ENCODE measurements at regions not wholly inside any gene's neighbourhood (a gene's known extent, or its start where the extent isn't known, plus 50 kb on each side); places are given as distances from the start of the nearest gene placed in this dataset.

DNA sequence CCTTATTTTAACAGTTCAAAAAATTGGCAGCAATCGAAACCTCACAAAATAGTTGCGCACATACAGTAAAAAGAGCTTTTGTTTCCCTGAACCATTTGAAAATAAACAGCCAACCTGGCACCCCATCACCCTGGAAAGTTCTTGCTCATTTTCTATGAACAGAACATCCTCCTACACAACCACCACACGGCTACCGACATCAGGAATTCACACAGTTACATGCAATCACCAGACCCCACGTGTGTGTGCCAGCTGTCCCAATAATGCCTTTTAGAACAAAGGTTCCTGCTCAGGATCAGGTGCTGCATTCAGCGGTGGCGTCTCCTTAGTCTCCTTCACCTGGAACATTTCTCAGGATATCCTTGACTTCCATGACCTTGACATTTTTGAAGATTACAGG is 186.5 kb downstream of the KLF13 start:
- no peak for DNase-seq

DNA sequence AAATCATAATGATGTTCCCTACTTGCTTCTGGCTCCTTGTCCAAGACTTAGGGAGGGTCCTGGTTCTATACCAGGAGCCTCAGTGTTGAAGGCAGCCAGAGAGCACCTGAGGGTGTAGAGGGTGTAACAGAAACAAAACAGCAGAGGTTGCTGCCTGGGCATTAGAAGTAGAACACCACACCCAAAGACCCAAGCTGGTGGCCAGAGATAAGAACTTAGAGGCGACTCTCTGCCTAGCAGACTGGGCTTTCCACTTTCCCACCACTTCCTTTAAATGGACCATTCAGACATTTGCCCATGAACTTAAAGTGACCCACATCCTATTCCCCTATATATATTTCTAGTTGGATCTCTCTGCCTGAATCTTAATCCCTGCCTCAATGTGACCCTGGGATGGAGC is 189.8 kb downstream of the KLF13 start:
- DNase-seq: peak; percentile 95

DNA sequence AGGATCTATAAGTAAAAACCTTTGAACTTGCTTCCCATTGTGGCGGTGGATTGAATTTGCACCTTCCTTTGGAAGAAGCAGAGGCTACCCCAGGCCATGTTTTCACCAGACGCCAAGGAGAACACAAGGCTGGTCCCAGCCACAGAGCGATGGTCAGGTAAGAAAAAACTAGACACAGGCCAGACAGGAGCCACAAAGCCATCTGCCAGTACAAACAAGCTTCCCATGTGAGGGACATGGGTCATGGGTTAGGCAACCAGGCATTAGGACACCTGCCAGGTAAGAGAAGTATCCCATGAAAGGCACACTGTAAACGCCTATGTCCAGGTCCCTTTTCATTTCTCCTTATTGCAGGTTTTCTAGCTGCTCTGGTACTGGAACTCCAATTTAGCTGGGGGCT is 190.2 kb downstream of the KLF13 start:
- DNase-seq: no peak

DNA sequence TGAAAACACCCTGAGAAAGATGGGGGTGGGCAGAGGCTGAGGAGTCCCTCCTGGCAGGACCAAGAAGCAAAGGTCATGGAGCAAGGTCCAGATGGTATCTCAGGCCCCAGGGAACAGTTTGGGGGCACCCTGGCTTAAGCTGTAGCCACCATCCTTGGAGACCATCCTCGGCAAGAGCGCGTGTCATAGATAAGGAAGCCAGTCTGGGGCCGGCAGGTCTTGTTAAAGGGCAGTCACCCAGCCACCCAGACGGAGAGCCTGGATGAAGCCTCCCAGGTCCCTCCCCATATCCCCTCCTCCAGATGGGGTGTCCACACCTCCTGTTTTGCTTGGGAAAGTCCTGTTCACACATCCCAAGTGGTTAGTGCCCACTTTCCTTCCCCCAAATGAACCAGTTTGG is 191.1 kb downstream of the KLF13 start:
- no peak for DNase-seq

DNA sequence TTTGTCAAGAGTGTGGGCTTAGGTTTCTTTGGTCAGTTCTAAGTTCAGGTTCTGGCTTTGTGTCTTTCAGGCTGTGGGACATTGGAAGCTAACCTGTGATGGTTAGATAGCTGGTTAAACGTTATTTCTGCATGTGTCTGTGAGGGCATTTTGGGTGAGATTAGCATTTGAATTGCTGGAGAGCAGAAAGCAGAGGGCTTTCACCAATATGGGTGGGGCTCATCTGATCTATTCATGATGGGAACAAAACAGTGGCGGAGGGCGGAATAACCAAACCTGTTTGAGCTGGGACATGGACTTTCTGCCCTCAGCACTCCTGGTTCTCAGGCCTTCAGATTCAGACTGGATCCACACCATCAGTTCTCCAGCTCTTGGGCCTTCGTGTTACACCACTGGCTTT is 195.4 kb downstream of the KLF13 start:
- peak; percentile 73 for DNase-seq

DNA sequence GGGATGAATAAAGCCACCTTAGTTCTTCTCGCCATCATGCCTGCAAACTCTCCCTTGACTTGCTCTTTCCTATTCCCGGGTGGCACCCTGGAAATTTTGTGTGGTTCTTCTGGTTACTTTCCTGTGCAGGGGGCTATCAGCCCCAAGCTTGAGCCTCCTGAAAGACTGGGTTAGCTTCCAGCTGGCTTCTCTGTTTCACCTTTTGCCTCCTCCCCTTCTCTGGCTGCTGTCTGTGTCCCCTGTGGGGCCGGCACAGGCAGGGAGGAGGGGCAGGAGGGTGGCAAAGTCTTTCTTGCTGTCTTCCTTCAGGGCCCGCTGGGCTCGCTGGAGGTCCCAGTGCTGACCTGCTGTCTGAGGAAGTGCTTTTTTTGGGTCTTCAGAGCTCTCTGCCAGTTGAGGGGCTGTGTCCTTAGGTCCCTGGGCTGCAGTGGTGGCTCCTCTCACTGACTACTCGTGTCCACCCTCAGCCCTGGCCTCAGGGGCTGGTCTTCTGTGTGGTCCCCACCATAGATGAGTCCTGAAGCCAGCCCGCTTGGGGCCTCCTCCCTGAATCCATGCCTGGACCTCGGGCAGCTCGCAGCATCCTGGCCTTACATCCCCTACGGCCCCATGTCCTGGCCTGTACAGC is 196.5 kb downstream of the KLF13 start:
- DNase-seq: no peak

DNA sequence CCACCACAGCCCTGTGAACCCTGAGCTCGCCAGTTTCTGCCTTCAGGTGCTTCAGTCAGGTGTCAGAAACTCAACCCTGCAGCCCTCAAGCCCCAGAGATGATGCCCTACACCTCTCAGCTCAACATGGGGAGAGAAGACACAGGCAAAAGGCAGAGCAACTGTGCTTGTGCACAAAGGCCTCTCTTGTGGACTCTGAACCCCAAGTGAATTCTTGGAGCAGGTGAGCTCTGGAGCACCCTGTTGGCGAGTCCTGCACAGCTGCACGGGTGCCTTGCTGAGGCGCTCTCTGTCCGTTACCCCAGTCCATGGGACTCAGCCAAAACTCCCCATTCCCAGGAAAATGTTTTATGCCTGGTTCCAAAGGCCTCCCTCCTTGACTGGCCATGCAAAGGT is 197.0 kb downstream of the KLF13 start:
- no peak for DNase-seq

DNA sequence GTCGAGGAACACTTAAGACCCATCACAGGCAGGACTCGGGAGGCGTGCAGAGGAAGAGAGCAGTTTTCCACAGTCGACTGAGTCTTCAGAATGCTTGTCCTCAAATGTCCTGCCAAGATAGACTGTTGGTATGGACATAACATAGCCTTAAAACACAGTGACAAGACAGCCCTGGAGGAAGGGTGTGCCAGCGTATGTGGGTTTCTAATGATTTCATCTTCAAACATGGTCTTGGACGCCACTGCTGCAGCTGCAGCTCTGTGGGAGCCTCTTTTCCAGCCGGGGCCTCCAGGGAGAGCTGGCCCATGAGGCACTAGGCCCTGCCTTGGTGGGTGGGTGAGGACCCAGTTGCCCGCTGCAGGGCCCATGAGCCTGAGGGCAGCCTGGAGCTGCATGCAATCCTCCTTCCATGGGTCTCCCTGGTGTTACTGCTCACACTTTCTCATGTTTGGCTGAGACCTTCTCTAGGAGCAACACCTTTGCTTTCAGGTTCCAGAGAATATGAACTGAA is 198.6 kb downstream of the KLF13 start:
- DNase-seq: no peak

DNA sequence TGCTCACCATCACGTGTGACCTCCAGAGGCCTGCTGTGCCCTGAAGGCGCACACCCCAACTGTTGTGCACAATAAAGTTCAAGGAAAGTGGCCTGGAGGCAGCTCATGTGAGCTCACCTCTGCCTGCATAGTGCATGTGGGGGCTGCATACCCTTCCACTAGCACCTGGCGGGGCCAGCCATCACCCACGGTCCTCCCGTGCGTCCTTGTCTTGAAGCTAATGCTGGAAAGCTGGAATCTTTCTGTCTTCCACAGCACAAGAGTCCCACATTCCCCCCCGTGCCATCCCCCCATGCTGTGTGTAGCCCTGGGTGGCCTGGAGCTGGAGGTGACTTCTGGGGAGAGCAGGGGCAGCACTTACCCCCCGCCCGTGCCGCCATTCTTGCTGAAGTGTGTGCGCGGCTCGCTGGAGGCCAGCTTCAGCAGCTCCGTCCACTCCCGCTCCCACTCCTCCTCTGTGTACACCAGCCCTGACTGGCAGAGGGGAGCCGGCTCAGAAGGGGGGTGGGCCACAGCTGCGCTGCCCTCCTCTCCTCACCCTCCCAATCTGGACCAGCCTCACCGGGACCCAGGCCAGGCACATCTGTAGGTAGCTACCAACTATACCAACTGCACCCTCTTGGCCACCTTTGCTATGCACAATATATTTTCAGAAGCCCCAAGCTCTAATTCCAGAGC is 199.5 kb downstream of the KLF13 start:
- no peak for DNase-seq

DNA sequence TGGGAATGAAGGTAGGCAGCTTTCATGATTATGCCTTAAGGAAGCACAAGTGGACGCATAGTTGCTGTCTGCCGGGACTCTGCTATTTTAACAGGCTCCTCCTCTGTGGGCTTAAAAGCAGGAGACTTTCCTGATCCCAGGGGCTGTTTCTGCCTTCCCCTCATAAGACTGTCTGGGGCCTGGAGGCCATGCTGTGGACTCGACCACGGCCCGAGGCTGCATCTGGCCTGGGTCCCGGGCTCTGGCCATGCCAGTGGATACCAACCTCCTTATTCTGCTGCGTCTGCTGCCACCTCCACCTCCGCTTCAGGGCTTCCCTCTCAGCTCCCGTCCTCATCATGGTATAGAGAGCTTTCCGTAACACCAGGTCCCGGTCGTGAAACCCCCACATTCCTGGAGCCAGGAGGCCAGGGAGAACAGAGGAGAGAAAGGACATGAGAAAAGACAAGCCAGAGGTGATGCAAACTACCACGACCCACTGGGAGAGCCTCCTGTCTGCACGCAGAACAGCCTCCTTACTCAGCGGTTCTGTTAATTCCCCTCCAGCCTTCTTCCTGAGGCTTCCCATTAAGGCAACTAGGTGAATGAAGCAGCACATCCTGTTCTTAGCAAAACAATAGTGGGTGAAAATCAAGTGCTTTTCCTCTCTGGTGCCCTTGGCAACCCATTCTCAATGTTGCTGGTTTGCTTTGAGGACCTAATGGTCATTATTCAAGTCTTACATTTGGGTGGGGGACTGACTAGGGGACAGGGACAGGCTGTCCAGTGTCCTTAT is 200.5 kb downstream of the KLF13 start:
- DNase-seq: no peak

DNA sequence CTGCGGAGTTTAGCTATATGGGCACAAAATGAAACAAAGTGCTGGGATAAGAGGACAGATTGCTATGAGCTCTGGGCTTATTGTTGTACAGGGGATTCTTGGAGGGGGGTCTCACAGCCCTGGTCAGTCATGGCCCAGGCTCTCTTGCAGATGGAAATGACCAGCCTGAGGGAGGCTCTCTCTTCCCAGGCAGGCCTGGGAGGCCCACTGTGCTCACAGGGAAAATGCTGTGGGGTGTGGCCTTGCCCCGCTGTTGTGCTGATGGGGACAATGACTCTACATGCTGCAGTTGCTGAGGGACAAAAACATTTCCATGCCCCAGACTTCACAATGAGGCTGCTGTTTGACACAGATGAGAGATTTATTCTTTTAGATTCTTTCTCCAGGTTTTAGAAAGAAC is 202.2 kb downstream of the KLF13 start:
- DNase-seq: no peak

DNA sequence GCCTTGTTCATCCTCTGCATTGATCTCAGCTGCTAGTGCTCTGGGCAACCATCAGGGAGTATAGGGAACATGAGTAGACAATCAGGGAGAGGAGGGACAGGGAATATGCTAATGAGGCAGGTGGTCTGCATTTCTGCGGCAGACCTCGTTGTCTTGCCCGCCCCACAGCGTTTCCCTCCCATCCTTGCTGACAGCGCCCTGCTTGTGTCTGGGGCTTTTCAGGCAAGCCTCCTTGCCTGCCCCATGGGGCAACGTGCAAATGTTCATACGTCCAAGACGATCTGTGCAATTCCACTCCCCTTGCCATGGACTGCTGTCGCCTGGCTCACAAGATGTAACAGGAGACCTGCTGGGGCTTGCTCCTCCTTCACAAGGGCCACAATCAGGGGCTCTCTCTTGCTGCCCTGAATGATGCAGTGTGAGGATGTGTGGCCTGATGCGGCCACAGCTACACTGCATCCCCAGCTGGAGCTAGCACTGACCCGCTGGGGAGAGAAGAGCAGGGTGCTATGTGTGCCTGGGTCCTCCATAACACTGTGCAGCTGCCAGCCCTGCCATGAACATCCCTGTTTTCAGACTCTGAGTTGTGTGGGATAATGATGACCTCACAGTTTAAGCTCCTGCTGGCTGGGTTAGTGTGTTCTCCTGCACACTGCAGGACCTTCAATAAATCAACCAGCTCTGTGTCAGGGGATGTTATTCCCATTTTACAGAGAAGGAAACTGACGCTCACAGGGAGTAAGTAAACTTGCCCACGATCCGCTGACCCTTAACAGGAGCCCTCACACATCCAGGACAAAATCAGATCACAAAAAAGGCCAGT is 211.3 kb downstream of the KLF13 start:
- no peak for DNase-seq

DNA sequence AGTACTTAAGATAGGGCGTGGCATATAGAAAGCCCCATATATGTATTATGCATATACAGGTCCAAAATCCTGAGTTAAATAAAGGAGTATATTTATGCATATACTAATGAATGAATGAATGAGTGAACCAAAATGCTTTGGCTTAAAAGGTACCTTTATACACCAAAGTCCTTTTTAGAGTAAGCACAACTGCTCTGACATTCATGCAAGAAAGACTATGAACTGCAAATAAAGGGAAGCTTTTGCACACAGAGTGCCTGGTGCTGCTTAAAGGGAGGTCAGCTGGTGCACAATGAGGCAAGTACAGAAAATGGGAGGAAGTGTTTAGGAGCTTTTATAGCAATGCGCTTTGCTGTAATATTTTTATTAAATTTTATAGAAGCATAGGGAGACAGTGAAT is 214.0 kb downstream of the KLF13 start:
- DNase-seq: no peak

DNA sequence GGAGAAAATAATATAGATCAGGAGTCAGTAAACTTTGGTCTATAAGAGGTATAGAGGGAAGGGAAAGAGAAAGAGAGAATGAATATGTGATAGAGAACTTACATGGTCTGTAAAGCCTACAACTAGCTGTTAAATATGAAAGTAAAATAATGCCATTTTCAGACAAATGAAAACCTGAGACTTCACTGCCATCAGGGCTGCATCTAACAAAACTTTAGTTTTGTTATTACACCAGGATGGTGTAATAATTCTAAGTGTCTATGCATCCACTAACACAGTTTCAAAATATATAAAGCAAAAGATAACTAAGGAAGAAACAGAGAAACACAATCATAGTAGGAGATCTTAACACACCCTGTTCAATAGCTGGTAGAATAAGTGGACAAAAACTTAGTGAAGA is 217.7 kb downstream of the KLF13 start:
- no peak for DNase-seq

DNA sequence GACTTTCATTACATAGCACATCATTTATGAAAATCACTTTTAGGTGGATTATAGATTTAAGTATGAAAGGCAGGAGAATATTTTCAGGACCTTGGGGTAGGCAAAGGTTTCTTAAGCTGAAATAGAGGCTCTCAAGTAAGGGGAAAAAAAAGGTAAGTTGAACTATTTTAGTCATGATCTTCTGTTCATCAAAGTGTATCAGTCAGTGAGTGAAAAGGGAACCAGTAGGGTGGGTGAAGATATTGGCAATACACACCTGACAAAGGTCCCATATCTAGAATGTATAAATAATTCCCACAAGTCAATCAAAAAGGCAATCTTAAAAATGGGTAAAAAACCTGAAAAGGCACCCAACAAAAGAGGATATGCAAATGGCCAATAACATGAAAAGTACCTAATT is 218.6 kb downstream of the KLF13 start:
- DNase-seq: no peak

DNA sequence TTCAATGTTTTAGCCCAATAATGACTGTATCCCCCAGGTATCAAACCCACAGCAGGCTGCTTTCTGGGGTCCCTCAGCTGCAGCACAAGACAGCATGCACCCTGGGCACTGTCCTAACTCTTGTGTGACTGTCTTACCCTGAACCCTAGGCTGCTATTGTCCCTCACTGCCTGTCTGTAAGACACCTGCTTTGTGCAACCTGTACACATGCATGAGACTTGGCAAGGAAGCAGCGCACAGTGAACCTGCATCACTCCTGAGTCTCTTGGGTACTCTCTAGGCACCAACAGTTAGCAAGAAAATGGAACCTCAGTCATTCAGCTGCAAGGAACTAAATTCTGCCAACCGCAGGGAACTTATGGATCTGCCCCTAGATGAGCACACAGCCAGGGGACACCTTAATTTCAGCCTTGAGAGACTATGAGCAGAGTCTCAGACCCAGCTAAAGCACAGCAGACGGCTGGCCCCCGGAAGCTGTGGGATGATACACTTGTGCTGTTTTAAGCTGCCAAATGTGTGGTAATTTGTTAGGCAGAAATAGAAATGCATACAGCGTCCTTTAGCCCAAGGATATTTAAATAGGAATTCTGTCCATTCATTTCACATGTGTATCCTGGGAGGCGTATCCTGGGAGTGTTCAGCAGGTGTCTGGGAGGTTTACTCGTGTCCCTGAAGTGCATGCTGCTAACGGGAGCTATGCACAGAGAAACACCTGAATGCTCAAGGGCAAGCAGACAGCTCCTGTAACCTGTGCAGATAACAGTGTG is 223.8 kb downstream of the KLF13 start:
- DNase-seq: no peak

DNA sequence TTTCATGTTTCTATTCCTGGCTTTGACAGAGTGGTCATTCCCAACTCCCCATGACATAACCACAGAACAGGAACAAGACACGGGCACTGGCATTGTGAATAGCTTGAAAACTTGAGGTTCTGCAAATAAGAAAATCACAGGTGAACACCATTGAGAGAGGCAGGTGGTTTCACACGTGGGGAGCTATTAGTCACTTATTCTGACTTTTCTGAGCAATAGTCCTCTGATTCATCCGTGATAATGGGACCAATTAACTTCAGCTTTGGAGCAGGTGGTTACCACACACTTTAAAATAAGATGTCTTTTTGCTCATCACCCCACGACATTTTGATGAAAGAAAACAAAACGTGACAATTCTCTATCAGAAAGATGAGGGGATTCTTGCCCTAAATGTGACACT is 224.7 kb downstream of the KLF13 start:
- no peak for DNase-seq

DNA sequence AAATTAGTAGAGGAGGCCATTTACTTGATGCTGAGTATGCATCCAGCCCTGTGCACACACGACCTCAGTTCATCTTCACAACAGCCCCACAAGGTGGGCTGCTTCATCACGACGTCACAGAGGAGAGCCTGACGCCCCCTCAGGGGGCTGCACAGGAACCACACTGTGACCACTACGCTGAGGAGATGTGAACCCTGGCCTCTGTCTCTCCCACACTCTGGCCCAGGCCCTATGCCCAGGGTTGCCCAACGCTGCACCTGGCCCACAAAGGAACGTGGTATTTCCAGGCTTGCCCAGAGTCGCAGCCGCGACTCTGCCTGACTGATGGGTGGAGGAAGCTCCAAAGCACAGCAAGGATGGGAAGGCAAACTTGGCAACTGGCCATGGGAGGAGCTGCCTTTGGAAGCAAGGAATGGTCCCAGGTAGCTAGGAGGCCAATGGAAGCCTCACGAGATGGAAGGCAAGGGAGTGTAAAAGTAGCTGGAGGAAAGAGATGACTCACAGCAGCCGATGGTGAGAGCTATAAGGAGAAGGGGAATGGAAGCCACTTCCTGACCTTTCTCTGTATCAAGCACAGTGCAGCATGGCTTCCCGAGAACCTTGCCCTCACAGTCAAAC is 226.0 kb downstream of the KLF13 start:
- DNase-seq: no peak

DNA sequence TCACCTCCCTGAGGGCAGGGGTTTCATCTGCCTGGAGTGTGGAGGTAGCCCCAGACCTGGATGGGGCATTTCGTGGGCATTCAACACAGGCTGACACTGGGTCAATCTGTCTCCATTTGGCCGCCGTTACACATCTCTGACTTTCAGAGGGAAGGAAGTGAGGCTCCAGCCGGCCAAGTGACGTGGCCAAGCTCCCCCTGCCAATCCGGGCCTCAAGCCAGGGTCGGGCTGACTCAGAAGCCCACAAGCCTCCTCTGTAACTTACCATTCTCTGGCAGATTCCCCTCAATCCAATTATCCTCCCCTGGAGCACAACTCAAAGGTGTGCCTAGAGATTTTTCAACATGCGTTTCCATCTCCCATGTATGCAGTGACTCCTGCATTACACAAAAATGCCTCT is 227.6 kb downstream of the KLF13 start:
- no peak for DNase-seq

DNA sequence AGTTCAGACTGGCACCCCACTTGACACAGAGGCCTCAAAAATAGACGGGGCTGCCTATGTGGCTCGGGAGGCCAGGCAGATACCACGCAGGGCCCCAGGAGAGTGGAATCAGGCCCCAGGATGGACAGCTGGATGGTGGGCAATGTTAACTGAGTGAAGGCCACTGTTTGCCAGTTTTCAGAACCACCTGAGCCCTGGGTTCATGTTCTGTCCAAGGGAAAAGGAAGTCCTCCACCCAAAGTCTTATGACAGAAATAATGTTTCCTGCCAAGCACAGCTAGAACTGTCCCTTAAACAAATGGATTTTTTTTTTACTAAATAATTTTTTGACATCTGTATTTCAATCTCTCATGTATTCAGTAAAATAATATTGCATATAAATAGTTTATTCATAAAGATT is 228.4 kb downstream of the KLF13 start:
- DNase-seq: no peak

DNA sequence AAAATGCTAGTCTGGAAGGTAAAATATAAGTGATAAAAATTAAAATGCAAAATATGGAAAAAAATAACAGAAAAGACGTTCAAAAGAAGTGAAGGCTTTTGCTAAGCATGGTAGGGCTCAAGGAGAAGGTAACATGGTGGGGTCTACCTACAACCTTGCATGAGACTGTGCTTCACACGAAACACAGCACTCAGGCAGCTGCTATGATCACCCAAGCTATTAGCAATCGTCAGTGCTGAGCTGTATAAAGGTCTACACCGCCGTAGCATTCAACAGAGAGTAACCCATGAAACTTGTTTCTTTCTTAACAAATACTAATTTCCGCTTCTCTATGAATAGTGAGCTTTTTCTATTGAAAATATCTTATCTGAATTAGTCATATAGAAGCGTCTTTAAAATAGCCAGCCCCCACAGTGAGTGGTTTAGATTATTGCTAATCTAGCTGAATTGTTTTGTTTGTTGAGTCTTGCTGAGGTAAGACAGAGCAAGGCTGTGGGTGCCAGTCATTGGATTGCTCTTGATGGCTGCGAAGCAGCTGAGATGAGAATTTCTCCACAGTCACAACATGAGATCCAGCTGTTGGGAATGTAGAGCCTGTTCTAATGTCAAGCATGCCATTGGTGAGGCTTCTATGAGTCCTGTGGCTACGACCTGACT is 230.0 kb downstream of the KLF13 start:
- no peak for DNase-seq

Measured in hematopoietic multipotent progenitor cell treated with erythropoietin and hydrocortisone succinate and interleukin-3 and kit ligand, for 6 days (in vitro differentiated cells).